ENCODE measurements at regions not wholly inside any gene's neighbourhood (a gene's known extent, or its start where the extent isn't known, plus 50 kb on each side); places are given as distances from the start of the nearest gene placed in this dataset.

DNA sequence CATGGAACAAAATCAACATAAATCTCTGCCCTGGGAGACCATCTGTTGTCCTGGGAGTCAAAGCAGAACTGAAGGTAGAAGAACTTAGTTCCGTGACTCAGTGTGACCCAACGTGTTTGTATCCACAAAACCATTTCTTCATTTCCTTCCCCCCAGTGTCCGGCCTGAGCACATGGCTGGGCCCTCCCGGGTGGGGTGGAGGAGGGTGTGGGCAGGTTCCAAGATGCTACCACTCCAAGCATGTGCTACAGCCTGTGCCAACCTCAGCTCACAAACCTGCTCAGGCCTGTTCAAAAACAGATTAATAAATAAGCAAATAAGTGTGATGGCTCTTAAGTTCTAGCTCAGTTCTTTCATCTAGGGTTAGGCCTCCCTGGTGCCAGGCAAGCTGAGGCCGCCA, 55.3 kb downstream of the SHANK2 start:
- Histone ChIP-seq H3K79me2 (ENCODE audit: control insufficient read depth, insufficient read depth, low read length) (no peaks in the 10 kb centered on the region), H3K9me1 (ENCODE audit: control insufficient read depth, insufficient read depth, low read length) (no peaks in the 10 kb centered on the region), H3K9me3 (replicated peaks; ENCODE audit: control insufficient read depth, insufficient read depth, low read depth, low read length) (no peaks in the 10 kb centered on the region), H2AFZ (ENCODE audit: low read depth, low read length) (no peak overlapping the region), H3K27me3 (ENCODE audit: control insufficient read depth in 2 of 2, insufficient read depth in 2 of 2, low read length in 2 of 2) (peaks cover 17 to 70% of the 10 kb centered on the region in 2 experiments), H3K4me1 (replicated peaks in 1 of 2; ENCODE audit: control insufficient read depth in 2 of 2, insufficient read depth in 2 of 2, low read length in 2 of 2) (no peaks in the 10 kb centered on the region), H3K27ac (ENCODE audit: extremely low read depth, low read depth, low read length) (no peak overlapping the region), H3K36me3 (ENCODE audit: control insufficient read depth, insufficient read depth, low read length) (no peaks in the 10 kb centered on the region), H4K20me1 (replicated peaks; ENCODE audit: control insufficient read depth, insufficient read depth, low read length) (no peaks in the 10 kb centered on the region), H3K4me2 (ENCODE audit: insufficient read depth, low read length) (no peak overlapping the region), H3K9ac (ENCODE audit: insufficient read depth in 1 of 2, low read depth in 2 of 2, low read length in 2 of 2) (no peak overlapping the region), H3K4me3 (no peak overlapping the region)
- BruUV-seq (replicated peaks) = no TSS peak
- intact Hi-C loops (cut with micrococcal nuclease) = no loop called here
- TF ChIP-seq POLR2AphosphoS5 (IDR thresholded peaks at IDR 0.05; ENCODE audit: control insufficient read depth, insufficient read depth, low read depth, low read length) = no peak
- TF ChIP-seq, protein P1, sequence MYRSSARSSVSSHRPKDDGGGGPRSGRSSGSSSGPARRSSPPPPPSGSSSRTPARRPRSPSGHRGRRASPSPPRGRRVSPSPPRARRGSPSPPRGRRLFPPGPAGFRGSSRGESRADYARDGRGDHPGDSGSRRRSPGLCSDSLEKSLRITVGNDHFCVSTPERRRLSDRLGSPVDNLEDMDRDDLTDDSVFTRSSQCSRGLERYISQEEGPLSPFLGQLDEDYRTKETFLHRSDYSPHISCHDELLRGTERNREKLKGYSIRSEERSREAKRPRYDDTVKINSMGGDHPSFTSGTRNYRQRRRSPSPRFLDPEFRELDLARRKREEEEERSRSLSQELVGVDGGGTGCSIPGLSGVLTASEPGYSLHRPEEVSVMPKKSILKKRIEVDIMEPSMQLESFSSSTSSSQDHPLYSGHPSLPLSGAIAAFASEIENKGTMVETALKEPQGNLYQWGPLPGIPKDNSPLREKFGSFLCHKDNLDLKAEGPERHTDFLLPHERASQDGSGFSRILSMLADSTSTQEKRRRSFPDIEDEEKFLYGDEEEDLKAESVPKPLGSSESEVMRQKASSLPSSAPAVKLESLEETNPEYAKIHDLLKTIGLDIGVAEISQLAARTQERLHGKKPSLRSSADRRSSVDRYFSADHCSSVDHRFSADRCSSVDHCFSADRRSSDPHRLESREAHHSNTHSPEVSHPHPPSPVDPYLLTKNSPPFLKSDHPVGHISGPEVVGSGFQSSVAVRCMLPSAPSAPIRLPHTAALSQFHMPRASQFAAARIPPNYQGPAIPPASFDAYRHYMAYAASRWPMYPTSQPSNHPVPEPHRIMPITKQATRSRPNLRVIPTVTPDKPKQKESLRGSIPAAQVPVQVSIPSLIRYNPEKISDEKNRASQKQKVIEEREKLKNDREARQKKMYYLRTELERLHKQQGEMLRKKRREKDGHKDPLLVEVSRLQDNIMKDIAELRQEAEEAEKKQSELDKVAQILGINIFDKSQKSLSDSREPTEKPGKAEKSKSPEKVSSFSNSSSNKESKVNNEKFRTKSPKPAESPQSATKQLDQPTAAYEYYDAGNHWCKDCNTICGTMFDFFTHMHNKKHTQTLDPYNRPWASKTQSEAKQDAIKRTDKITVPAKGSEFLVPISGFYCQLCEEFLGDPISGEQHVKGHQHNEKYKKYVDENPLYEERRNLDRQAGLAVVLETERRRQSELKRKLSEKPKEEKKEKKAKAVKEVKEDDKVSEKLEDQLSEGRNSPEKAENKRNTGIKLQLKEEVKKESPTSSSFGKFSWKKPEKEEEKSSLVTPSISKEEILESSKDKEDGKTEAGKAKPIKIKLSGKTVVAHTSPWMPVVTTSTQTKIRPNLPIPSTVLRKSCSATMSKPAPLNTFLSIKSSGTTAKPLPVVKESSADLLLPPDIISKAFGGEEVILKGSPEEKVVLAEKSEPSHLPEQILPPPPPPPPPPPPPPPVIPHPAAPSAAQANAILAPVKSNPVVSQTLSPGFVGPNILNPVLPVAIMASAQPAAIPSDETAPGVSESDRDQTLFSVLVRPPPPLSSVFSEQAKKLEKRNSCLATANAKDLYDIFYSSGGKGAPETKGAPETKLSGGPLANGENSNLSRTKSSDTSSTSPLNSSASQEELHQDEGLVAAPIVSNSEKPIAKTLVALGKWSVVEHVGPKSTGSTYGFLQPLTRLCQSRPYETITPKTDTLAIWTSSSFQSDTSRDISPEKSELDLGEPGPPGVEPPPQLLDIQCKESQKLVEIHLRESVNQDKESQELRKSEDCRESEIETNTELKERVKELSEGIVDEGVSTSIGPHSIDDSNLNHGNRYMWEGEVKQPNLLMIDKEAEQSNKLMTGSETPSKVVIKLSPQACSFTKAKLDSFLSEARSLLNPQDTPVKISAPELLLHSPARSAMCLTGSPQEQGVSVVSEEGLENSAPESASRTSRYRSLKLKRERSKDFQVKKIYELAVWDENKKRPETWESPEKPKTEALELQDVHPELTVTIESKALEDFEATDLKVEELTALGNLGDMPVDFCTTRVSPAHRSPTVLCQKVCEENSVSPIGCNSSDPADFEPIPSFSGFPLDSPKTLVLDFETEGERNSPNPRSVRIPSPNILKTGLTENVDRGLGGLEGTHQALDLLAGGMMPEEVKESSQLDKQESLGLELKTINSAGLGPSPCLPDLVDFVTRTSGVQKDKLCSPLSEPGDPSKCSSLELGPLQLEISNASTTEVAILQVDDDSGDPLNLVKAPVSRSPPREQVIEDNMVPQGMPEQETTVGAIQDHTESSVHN (IDR thresholded peaks at IDR 0.05; ENCODE audit: borderline replicate concordance in 1 of 2, low read depth in 1 of 2) = no peak
- TF ChIP-seq E2F3 (CRISPR knock-in tag; IDR thresholded peaks at IDR 0.05) = no peak
- no peak for TF ChIP-seq NONO (IDR thresholded peaks at IDR 0.05; ENCODE audit: low read depth in 2 of 2, low read length in 1 of 2)
- WGBS (ENCODE audit: insufficient coverage, low coverage, missing lambda C conversion rate) = 2% methylated on average over 5 of the region's 5 CpGs
- no peak for FAIRE-seq
- ChIA-PET CTCF (ENCODE audit: low intra/inter-chr PET ratio) (no interaction called here), POLR2A (no interaction called here)
- no peak for DNase-seq (ENCODE audit: extremely low read depth in 1 of 4, low spot score in 3 of 4)
- in situ Hi-C loops (cut with MboI) = no loop called here
- ATAC-seq = no peak
